ENCODE measurements at regions not wholly inside any gene's neighbourhood (a gene's known extent, or its start where the extent isn't known, plus 50 kb on each side); places are given as distances from the start of the nearest gene placed in this dataset.

DNA sequence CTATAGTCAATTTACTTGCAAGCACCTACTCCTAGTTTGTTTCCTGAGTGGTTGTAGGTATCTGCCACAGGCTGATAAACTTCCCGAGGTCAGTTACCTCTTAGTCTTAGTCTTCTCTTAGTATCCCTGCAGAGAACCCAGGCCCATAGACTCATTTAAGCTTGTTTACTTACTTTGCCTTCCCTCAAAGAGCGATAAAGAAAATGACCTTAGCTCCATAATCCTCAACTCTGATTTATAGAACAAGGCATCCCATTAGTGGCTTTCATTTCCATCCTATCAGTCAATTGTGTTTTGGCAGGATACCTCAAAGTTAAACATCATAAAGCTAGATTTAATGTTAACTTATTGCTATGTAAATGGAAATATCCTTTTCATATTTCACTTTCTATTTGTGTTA, 119.7 kb downstream of the UCHL5 start:
- H3K4me3 ChIP-seq (ENCODE audit: low read depth, low read length): no peak overlapping the region
- DNase-seq (ENCODE audit: low read depth, low spot score): no peak
- TF ChIP-seq, protein P1, sequence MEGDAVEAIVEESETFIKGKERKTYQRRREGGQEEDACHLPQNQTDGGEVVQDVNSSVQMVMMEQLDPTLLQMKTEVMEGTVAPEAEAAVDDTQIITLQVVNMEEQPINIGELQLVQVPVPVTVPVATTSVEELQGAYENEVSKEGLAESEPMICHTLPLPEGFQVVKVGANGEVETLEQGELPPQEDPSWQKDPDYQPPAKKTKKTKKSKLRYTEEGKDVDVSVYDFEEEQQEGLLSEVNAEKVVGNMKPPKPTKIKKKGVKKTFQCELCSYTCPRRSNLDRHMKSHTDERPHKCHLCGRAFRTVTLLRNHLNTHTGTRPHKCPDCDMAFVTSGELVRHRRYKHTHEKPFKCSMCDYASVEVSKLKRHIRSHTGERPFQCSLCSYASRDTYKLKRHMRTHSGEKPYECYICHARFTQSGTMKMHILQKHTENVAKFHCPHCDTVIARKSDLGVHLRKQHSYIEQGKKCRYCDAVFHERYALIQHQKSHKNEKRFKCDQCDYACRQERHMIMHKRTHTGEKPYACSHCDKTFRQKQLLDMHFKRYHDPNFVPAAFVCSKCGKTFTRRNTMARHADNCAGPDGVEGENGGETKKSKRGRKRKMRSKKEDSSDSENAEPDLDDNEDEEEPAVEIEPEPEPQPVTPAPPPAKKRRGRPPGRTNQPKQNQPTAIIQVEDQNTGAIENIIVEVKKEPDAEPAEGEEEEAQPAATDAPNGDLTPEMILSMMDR (IDR thresholded peaks at IDR 0.05; ENCODE audit: low read depth, low read length): no peak
- in situ Hi-C loops (cut with HindIII; ENCODE audit: low sequenced_read_pairs): no loop called here

DNA sequence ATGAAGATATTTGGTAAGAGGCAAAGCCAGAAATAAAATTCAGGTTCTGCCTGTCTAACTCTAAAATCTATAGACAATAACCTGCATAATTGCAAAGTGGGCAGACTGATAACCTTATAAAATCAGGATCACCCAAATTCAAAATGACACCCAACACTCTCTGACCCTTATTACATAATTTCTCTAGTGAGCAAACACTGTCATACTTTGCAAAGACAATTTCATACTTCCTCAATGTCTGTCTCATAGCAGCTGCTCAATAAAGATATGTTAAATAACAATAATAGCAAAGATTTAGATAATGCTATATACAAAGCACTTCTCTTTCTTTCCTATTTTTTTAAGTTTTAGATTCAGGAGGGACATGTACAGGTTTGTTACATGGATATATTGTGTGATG, 118.5 kb downstream of the UCHL5 start:
- H3K4me3 ChIP-seq (ENCODE audit: low read depth, low read length): no peak overlapping the region
- in situ Hi-C loops (cut with HindIII; ENCODE audit: low sequenced_read_pairs): no loop called here
- TF ChIP-seq, protein P1 (IDR thresholded peaks at IDR 0.05; ENCODE audit: low read depth, low read length): no peak
- no peak for DNase-seq (ENCODE audit: low read depth, low spot score)

DNA sequence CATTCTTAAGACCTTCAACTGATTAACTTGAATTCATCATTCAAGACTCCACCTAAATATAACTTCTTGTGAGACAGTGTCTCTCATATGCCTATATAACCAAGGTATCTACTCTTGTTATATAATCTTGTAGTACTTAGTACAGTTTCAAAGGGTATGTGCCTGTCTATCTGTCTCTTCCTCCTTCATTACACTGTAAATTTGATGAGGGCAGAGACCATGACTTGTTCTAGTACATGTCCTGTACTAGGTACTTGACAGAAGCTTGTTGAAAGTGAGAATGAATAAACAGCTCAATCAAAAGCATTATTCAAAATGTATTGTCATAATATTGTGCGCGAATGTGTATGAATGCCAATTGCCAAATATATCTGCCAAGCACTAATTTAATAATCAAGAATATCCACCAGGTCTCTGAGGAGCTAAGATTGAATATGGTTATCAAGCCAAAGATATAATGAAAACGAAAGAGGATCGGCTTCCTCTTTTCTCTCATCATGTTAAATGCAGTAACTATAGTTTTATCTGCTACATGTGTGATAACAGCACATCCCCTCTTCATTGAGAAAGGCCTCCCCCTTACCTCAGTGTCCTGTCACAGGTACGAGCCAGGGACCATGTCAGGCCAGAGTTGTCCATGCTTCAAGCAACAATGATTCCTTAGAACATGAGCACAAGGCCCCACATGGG, 117.3 kb downstream of the UCHL5 start:
- in situ Hi-C loops (cut with HindIII; ENCODE audit: low sequenced_read_pairs): no loop called here
- TF ChIP-seq, protein P1 (IDR thresholded peaks at IDR 0.05; ENCODE audit: low read depth, low read length): no peak
- DNase-seq (ENCODE audit: low read depth, low spot score): no peak
- H3K4me3 ChIP-seq (ENCODE audit: low read depth, low read length): no peak overlapping the region

DNA sequence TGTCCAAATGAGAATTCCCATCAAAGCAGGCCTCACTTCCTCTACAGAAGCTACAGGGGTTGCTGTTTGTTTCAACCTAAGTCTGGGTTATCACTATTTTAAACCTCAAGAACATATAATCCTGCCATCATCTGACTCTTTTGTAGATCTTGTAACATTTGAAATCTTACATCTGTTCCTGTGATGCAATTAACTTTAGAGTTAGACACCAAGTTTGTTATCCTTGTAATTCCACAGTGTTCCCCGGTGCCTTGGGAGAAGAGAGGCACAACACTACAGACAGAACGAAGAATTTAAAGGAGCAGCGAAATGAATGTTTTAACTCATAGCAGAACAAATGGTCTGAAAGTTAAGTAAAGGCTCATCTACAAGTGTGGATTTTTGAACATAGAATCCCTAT, 116.1 kb downstream of the UCHL5 start:
- no peak overlapping the region for H3K4me3 ChIP-seq (ENCODE audit: low read depth, low read length)
- TF ChIP-seq, protein P1 (IDR thresholded peaks at IDR 0.05; ENCODE audit: low read depth, low read length): no peak
- no peak for DNase-seq (ENCODE audit: low read depth, low spot score)
- in situ Hi-C loops (cut with HindIII; ENCODE audit: low sequenced_read_pairs): no loop called here

DNA sequence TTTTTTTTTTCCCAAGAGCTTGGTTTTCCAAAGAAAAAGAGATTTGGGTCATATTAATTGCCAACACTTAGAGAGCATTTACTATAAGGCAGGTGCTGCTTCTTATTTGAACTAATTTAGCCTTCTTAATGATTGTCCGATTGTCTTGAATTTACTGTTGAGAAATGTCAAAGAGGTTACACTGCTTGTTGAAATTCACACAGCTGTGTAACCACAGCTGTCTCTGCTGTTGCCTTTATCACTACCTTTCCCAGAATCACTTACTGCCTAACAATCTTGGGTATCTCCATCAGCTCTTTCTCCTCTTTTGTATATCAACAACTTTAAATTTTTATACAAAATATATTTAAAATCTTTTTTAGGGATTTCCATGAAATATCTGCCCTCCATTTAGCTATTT, 115.6 kb downstream of the UCHL5 start:
- TF ChIP-seq, protein P1 (IDR thresholded peaks at IDR 0.05; ENCODE audit: low read depth, low read length): no peak
- H3K4me3 ChIP-seq (ENCODE audit: low read depth, low read length): no peak overlapping the region
- in situ Hi-C loops (cut with HindIII; ENCODE audit: low sequenced_read_pairs): no loop called here
- DNase-seq (ENCODE audit: low read depth, low spot score): no peak

DNA sequence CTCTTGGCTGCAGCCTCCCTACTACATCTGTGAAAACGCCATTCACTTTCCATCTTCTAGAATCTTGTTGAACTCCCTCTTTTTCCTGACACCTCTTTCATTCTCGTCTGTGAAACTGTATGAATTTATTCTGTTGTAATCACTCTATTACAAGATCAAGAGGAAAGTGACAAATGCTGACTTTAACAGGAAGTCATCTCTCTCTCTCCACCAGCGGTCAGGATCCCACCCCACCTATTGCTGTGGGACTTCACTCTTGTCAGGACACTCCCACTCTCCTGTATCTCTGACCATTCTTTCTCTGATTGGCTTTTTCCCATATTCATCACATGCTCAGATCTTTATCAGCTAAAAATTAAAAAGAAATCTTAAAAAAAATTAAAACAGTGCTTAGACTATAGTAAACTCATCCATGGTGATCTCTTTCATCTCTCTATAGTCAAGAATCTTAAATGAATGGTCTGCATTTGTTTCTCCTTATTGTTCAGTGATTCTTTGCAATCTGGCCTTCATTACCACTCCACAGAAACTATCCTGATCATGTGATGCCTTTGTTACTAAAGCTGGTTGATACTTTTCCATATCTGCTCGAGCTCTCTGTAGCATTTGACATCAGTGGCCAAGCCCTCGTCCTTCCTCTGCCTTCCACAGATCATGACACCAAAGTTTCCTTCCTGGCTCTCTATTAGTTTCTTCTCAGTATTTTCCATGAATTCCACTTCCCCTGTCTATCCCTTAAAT, 113.6 kb downstream of the UCHL5 start:
- no peak overlapping the region for H3K4me3 ChIP-seq (ENCODE audit: low read depth, low read length)
- in situ Hi-C loops (cut with HindIII; ENCODE audit: low sequenced_read_pairs): no loop called here
- DNase-seq (ENCODE audit: low read depth, low spot score): no peak
- TF ChIP-seq, protein P1 (IDR thresholded peaks at IDR 0.05; ENCODE audit: low read depth, low read length): no peak
